ENCODE measurements at regions not wholly inside any gene's neighbourhood (a gene's known extent, or its start where the extent isn't known, plus 50 kb on each side); places are given as distances from the start of the nearest gene placed in this dataset.

- WGBS, 2 experiments (ENCODE audit: extremely low coverage in 1 of 2, insufficient coverage in 1 of 2, insufficient read length in 1 of 2, insufficient replicate concordance in 2 of 2, low coverage in 1 of 2, low lambda C conversion rate in 2 of 2, missing lambda C conversion rate in 1 of 2) = 100% methylated on average over 2 of the region's 2 CpGs; no CpG with 5 or more reads in 1 of the 2 experiments
- no peak overlapping the region for H2AK5ac ChIP-seq (ENCODE audit: low read depth, low read length)
- no peak overlapping the region for H2BK12ac ChIP-seq (ENCODE audit: low read depth, low read length)
- H3K9ac ChIP-seq (replicated peaks in 1 of 4; ENCODE audit: extremely low read depth in 1 of 4, low read depth in 3 of 4, low read length in 3 of 4) = no peak overlapping the region
- H3K56ac ChIP-seq (replicated peaks; ENCODE audit: insufficient read length, low read depth, low read length) = no peak overlapping the region
- no peak overlapping the region for H3K18ac ChIP-seq (ENCODE audit: extremely low read depth, low read length)
- H2BK15ac ChIP-seq (ENCODE audit: low read length) = no peak overlapping the region
- no peaks in the 10 kb centered on the region for H4K20me1 ChIP-seq (replicated peaks in 1 of 2; ENCODE audit: control insufficient read depth in 1 of 2, insufficient read depth in 2 of 2, low read length in 2 of 2)
- H2BK5ac ChIP-seq (ENCODE audit: low read depth, low read length) = no peak overlapping the region
- H4K91ac ChIP-seq (replicated peaks; ENCODE audit: insufficient read length, low read length) = no peak overlapping the region
- no peak overlapping the region for H4K5ac ChIP-seq (ENCODE audit: insufficient read length, low read depth, low read length)
- DNase-seq (ENCODE audit: low read depth in 1 of 2, low spot score in 2 of 2) (no peak), FAIRE-seq (no peak)
- H3K14ac ChIP-seq (ENCODE audit: insufficient read length) = no peak overlapping the region
- H3K36me3 ChIP-seq (ENCODE audit: control insufficient read depth in 2 of 4, insufficient read depth in 4 of 4, low read length in 3 of 4) = no peaks in the 10 kb centered on the region
- H3K4ac ChIP-seq (replicated peaks; ENCODE audit: insufficient read length, low read depth, low read length) = no peak overlapping the region
- H3K23ac ChIP-seq (ENCODE audit: insufficient read length) = no peak overlapping the region
- no peak overlapping the region for H2AFZ ChIP-seq (ENCODE audit: low read length)
- no peak overlapping the region for H3K4me3 ChIP-seq (ENCODE audit: extremely low read depth in 1 of 4, insufficient read depth in 2 of 4, low read depth in 3 of 4, low read length in 4 of 4)
- H3K27ac ChIP-seq (ENCODE audit: low read depth, low read length) = no peak overlapping the region
- no peaks in the 10 kb centered on the region for H3K9me3 ChIP-seq (ENCODE audit: insufficient read depth in 2 of 2, low read depth in 1 of 2, low read length in 1 of 2)
- no peak overlapping the region for H3K4me2 ChIP-seq (ENCODE audit: insufficient read depth in 1 of 2, low read depth in 2 of 2, low read length in 2 of 2)
- H3K27me3 ChIP-seq (replicated peaks in 1 of 4; ENCODE audit: control insufficient read depth in 3 of 4, extremely low read depth in 1 of 4, insufficient read depth in 3 of 4, low read length in 3 of 4) = no peaks in the 10 kb centered on the region
- H3K79me2 ChIP-seq (ENCODE audit: control insufficient read depth in 1 of 2, insufficient read depth in 2 of 2, low read length in 2 of 2) = no peaks in the 10 kb centered on the region
- H2BK120ac ChIP-seq (replicated peaks; ENCODE audit: low read depth, low read length) = no peak overlapping the region
- ChIA-PET CTCF (ENCODE audit: partially characterized antibody) (no interaction called here), POLR2A (ENCODE audit: partially characterized antibody) (no interaction called here)
- no peak overlapping the region for H4K8ac ChIP-seq (ENCODE audit: extremely low read depth, insufficient read depth, low read length)
- no peaks in the 10 kb centered on the region for H3K23me2 ChIP-seq (ENCODE audit: low read depth, low read length)
- H3K79me1 ChIP-seq (ENCODE audit: low read depth, low read length) = no peaks in the 10 kb centered on the region
- H2BK20ac ChIP-seq (ENCODE audit: low read length) = no peak overlapping the region
- no peaks in the 10 kb centered on the region for H3K4me1 ChIP-seq (replicated peaks in 1 of 4; ENCODE audit: control insufficient read depth in 3 of 4, insufficient read depth in 4 of 4, low read length in 3 of 4)
- TF ChIP-seq SP1 (IDR thresholded peaks at IDR 0.05; ENCODE audit: low read depth, low read length) = no peak
- TF ChIP-seq SUZ12 (IDR thresholded peaks at IDR 0.05; ENCODE audit: low read length) = no peak
- no peak for TF ChIP-seq BRCA1 (IDR thresholded peaks at IDR 0.05; ENCODE audit: low read depth, low read length)
- TF ChIP-seq MAX (IDR thresholded peaks at IDR 0.05) = no peak
- no peak for TF ChIP-seq EP300 (IDR thresholded peaks at IDR 0.05; ENCODE audit: borderline replicate concordance in 1 of 2, low read depth in 2 of 2, low read length in 2 of 2)
- no peak for TF ChIP-seq SAP30 (IDR thresholded peaks at IDR 0.05; ENCODE audit: insufficient read depth, insufficient replicate concordance, low read length)
- TF ChIP-seq KDM4A (IDR thresholded peaks at IDR 0.05; ENCODE audit: low read depth, low read length, severe bottlenecking) = no peak
- no peak for TF ChIP-seq ATF3 (IDR thresholded peaks at IDR 0.05; ENCODE audit: insufficient read depth, low read depth, low read length)
- TF ChIP-seq CTCF (IDR thresholded peaks at IDR 0.05; ENCODE audit: control extremely low read depth in 1 of 3, insufficient read depth in 1 of 3, low read depth in 1 of 3, low read length in 3 of 3) = no peak
- TF ChIP-seq CBX8 (IDR thresholded peaks at IDR 0.05; ENCODE audit: borderline replicate concordance, low read depth, low read length) = no peak
- no peak for TF ChIP-seq RAD21 (IDR thresholded peaks at IDR 0.05 in 1 of 2, conservative IDR thresholded peaks at IDR 0.05 in 1 of 2; ENCODE audit: low read depth in 2 of 2, low read length in 2 of 2)
Observed at GRCh38 chr10:23850631-23851030, 358.3 kb upstream of the KIAA1217 start.
